Breast epithelium (tissue), 4 donors: ENCODE measurements at regions not wholly inside any gene's neighbourhood (a gene's known extent, or its start where the extent isn't known, plus 50 kb on each side); places are given as distances from the start of the nearest gene placed in this dataset.

Experiments used
- DNase-seq, 2 donors: peaks; one replicate each; pipeline ENCODE4 v3.0.0-alpha.2; 2019; ENCODE audit warnings: low spot score in 2 of 2
- H3K27ac ChIP-seq, 2 donors: fragments of 200-600 bp; sonication (generic) in 1 of 2; one replicate each; pipeline ENCODE4 v1.5.1; 2016 to 2019; ENCODE audit warnings: mild to moderate bottlenecking in 1 of 2
- H3K27me3 ChIP-seq, 2 donors: fragments of 200-600 bp; sonication (generic) in 1 of 2; one replicate each; pipeline versions ENCODE4 v1.5.1 to v1.6.0; 2017 to 2019; ENCODE audit warnings: control low read depth in 1 of 2, mild to moderate bottlenecking in 1 of 2
- H3K36me3 ChIP-seq: fragments of 200-600 bp; one replicate; pipeline ENCODE4 v1.5.1; 2019
- H3K4me1 ChIP-seq, 2 donors: fragments of 200-600 bp; sonication (generic); one replicate each; pipeline ENCODE4 v1.5.1; 2016 to 2019; ENCODE audit warnings: control low read depth in 1 of 2
- H3K4me3 ChIP-seq, 3 donors: fragments of 200-600 bp; sonication (generic); 1 replicate in 2 of 3; 2 replicates in 1 of 3; pipeline ENCODE4 v1.5.1; 2016 to 2019; ENCODE audit warnings: mild to moderate bottlenecking in 3 of 3, moderate library complexity in 2 of 3
- H3K9me3 ChIP-seq, 2 donors: fragments of 200-600 bp; sonication (generic) in 1 of 2; one replicate each; pipeline ENCODE4 v1.5.1; 2016 to 2019; ENCODE audit warnings: control low read depth in 1 of 2
- POLR2A ChIP-seq: fragments of 450-650 bp; IDR thresholded peaks from one replicate; pipeline ENCODE4 v1.6.1; 2016; ENCODE audit warnings: antibody characterized with exemption, mild to moderate bottlenecking, moderate library complexity
- POLR2AphosphoS5 ChIP-seq, 3 donors: sonication (generic); formaldehyde crosslinking; IDR thresholded peaks; one replicate each; pipeline ENCODE4 v1.6.1; 2017; ENCODE audit warnings: antibody characterized with exemption in 3 of 3
- intact Hi-C: fragments of 100-400 bp; cut with DNase I; formaldehyde crosslinking; loops from one replicate; pipeline ENCODE4 v1.15.1; 2023; ENCODE audit warnings: low total_unique reads
- TF ChIP-seq, protein P1 (sequence below), 3 donors: fragments of 450-650 bp; IDR thresholded peaks; one replicate each; pipeline ENCODE4 v1.5.1; 2016 to 2017; ENCODE audit warnings: antibody characterized with exemption in 3 of 3, mild to moderate bottlenecking in 3 of 3, moderate library complexity in 3 of 3

- Histone ChIP-seq H3K4me1 (no peaks in the 10 kb centered on the region), H3K27ac (no peak overlapping the region), H3K36me3 (no peaks in the 10 kb centered on the region), H3K27me3 (no peaks in the 10 kb centered on the region), H3K9me3 (no peaks in the 10 kb centered on the region), H3K4me3 (no peak overlapping the region)
- TF ChIP-seq, protein P1, sequence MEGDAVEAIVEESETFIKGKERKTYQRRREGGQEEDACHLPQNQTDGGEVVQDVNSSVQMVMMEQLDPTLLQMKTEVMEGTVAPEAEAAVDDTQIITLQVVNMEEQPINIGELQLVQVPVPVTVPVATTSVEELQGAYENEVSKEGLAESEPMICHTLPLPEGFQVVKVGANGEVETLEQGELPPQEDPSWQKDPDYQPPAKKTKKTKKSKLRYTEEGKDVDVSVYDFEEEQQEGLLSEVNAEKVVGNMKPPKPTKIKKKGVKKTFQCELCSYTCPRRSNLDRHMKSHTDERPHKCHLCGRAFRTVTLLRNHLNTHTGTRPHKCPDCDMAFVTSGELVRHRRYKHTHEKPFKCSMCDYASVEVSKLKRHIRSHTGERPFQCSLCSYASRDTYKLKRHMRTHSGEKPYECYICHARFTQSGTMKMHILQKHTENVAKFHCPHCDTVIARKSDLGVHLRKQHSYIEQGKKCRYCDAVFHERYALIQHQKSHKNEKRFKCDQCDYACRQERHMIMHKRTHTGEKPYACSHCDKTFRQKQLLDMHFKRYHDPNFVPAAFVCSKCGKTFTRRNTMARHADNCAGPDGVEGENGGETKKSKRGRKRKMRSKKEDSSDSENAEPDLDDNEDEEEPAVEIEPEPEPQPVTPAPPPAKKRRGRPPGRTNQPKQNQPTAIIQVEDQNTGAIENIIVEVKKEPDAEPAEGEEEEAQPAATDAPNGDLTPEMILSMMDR (IDR thresholded peaks at IDR 0.05), result no peak
- no peak for TF ChIP-seq POLR2AphosphoS5 (IDR thresholded peaks at IDR 0.05)
- TF ChIP-seq POLR2A, result no peak
- no peak for DNase-seq
- intact Hi-C loops, result no loop called here
These were observed 141.9 kb downstream of the ZNF281 start for GRCh38 chr1:200267937-200268336.

DNA sequence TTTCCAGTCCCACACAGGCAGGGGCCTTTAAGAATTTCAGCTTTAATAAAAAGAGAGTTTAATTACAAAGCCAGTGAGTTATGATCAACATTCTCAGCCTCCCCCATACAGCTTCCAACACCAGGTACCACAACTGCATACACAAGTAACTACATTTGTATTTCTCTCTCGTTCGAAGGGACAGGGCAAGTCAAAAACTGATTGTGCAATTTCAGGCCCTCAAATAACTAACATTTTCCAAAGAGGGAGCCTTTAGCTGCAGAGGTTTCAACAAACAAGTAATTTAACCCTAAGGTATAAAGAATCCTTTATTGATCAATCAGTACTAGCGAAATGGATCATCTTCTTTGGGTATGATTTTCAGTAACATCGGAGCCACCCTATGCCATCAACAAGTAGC lies 142.4 kb downstream of the ZNF281 start:
- Histone ChIP-seq H3K9me3 (no peaks in the 10 kb centered on the region), H3K27me3 (no peaks in the 10 kb centered on the region), H3K27ac (no peak overlapping the region), H3K4me3 (no peak overlapping the region), H3K36me3 (no peaks in the 10 kb centered on the region), H3K4me1 (no peaks in the 10 kb centered on the region)
- DNase-seq, result no peak
- intact Hi-C loops, result no loop called here
- TF ChIP-seq POLR2A (no peak), POLR2AphosphoS5 (IDR thresholded peaks at IDR 0.05) (no peak)
- TF ChIP-seq, protein P1 (IDR thresholded peaks at IDR 0.05), result no peak

- no peaks in the 10 kb centered on the region for H3K9me3 ChIP-seq
- intact Hi-C loops, result no loop called here
- no peaks in the 10 kb centered on the region for H3K4me1 ChIP-seq
- H3K27me3 ChIP-seq, result no peaks in the 10 kb centered on the region
- no peak overlapping the region for H3K4me3 ChIP-seq
- no peak for DNase-seq
- TF ChIP-seq POLR2AphosphoS5 (IDR thresholded peaks at IDR 0.05) (no peak), POLR2A (no peak)
- TF ChIP-seq, protein P1 (IDR thresholded peaks at IDR 0.05), result no peak
- H3K27ac ChIP-seq, result no peak overlapping the region
- H3K36me3 ChIP-seq, result no peaks in the 10 kb centered on the region
These were observed 143.0 kb downstream of the ZNF281 start for GRCh38 chr1:200266871-200267270.

DNA sequence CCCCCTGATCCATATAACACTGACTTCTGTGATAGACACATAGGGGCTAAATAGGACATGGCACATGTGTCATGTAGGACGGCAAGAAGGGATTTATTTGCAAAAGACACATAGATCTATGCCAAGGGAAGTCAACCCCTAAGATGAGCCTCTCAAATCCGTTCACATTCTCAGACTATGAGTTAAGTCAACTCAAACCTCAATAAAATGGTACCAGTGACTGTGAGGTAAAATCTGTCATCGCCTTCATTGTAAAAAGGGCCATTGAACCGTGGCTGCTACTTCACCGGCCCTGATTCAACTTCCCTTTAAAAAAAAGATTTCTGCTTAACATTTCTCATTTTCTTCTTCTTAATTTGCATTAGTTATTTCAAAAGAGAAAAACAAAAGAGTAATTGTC lies 144.0 kb downstream of the ZNF281 start:
- Histone ChIP-seq H3K9me3 (no peaks in the 10 kb centered on the region), H3K27me3 (no peaks in the 10 kb centered on the region), H3K4me1 (no peaks in the 10 kb centered on the region), H3K36me3 (no peaks in the 10 kb centered on the region), H3K4me3 (no peak overlapping the region), H3K27ac (no peak overlapping the region)
- intact Hi-C loops, result no loop called here
- TF ChIP-seq, protein P1 (IDR thresholded peaks at IDR 0.05), result no peak
- TF ChIP-seq POLR2AphosphoS5 (IDR thresholded peaks at IDR 0.05) (no peak), POLR2A (no peak)
- no peak for DNase-seq

- H3K4me3 ChIP-seq, result no peak overlapping the region
- no peaks in the 10 kb centered on the region for H3K4me1 ChIP-seq
- no peaks in the 10 kb centered on the region for H3K27me3 ChIP-seq
- intact Hi-C loops, result no loop called here
- H3K36me3 ChIP-seq, result no peaks in the 10 kb centered on the region
- no peak for DNase-seq
- no peaks in the 10 kb centered on the region for H3K9me3 ChIP-seq
- H3K27ac ChIP-seq, result no peak overlapping the region
- TF ChIP-seq POLR2A, result no peak
- TF ChIP-seq POLR2AphosphoS5 (IDR thresholded peaks at IDR 0.05), result no peak
- TF ChIP-seq, protein P1 (IDR thresholded peaks at IDR 0.05), result no peak
These were observed 144.7 kb downstream of the ZNF281 start for GRCh38 chr1:200265104-200265503.
